HepG2 (cell line): ENCODE measurements at regions not wholly inside any gene's neighbourhood (a gene's known extent, or its start where the extent isn't known, plus 50 kb on each side); places are given as distances from the start of the nearest gene placed in this dataset.

Experiments used
- ATAC-seq: fragments of 200-7000 bp; cut with Tn5 transposase; 3 replicates; pipeline ENCODE4 v1.9.1; 2020; ENCODE audit warnings: mild to moderate bottlenecking, moderate library complexity
- BruUV-seq: library from RNA; stranded (reverse); fragments of 400-500 nt; replicated peaks from 2 replicates; lab custom pipeline; 2021; lab: Mats Ljungman, UMichigan
- CTCF ChIA-PET: fragments of 300-600 bp; formaldehyde crosslinking; extraction: SDS; loops from one replicate; lab custom pipeline; 2021; ENCODE audit warnings: low total read pairs, inconsistent platforms, low intra/inter-chr PET ratio; lab: Yijun Ruan, JAX
- POLR2A ChIA-PET: fragments of 350-600 bp; sonication (Branson Sonifier 250); formaldehyde crosslinking; loops from one replicate; lab custom pipeline; 2020; ENCODE audit warnings: antibody characterized with exemption, inconsistent platforms; lab: Yijun Ruan, JAX
- DNase-seq: peaks from one replicate; pipeline ENCODE4 v3.0.0-alpha.2; 2015; ENCODE audit warnings: low spot score
- FAIRE-seq: peaks from 3 replicates; lab custom pipeline; 2011; peaks lifted over from hg19 to GRCh38; lab: Jason Lieb, UNC
- H2AFZ ChIP-seq: one replicate; pipeline ENCODE4 v1.6.1; 2011; ENCODE audit warnings: low read length, inconsistent platforms
- H3K27ac ChIP-seq: fragments of 300-600 bp; 3 replicates; pipeline ENCODE4 v1.8.0; 2011; ENCODE audit warnings: mixed run types, mild to moderate bottlenecking, mixed read lengths, low read length, inconsistent platforms; ENCODE audit not compliant: insufficient read depth; ENCODE audit errors: extremely low read length
- H3K27me3 ChIP-seq, 2 experiments: fragments of 200-600 bp in 1 of 2; 2 replicates in 1 of 2; 3 replicates in 1 of 2; pipeline versions ENCODE4 v1.6.0 to v1.8.0; 2011; ENCODE audit warnings: low read length in 2 of 2, mild to moderate bottlenecking in 2 of 2, moderate library complexity in 2 of 2, inconsistent platforms in 1 of 2; ENCODE audit not compliant: insufficient read depth in 2 of 2, control insufficient read depth in 1 of 2
- H3K36me3 ChIP-seq, 2 experiments: fragments of 200-600 bp in 1 of 2; replicated peaks in 1 of 2; 2 replicates in 1 of 2; 3 replicates in 1 of 2; pipeline versions ENCODE4 v1.5.1 to v1.8.0; 2011; ENCODE audit warnings: low read length in 2 of 2, inconsistent platforms in 1 of 2; ENCODE audit not compliant: insufficient read depth in 2 of 2, control insufficient read depth in 1 of 2
- H3K4me1 ChIP-seq: 2 replicates; pipeline ENCODE4 v1.5.1; 2012; ENCODE audit warnings: low read length, inconsistent platforms; ENCODE audit not compliant: insufficient read depth
- H3K4me2 ChIP-seq: 2 replicates; pipeline ENCODE4 v1.6.0; 2011; ENCODE audit warnings: low read depth, low read length, inconsistent platforms
- H3K4me3 ChIP-seq, 3 experiments: fragments of 200-600 bp in 1 of 3; sonication (generic), shearing (Covaris generic) in 1 of 3; replicated peaks in 1 of 3; 2 replicates each; pipeline ENCODE4 v1.5.1; 2011 to 2016; ENCODE audit warnings: low read length in 3 of 3, inconsistent platforms in 2 of 3, low read depth in 2 of 3, mild to moderate bottlenecking in 2 of 3, control low read depth in 1 of 3, mixed read lengths in 1 of 3; ENCODE audit not compliant: insufficient read depth in 1 of 3
- H3K79me2 ChIP-seq: one replicate; pipeline ENCODE4 v1.6.1; 2011; ENCODE audit warnings: low read length, inconsistent platforms; ENCODE audit not compliant: insufficient read depth
- H3K9ac ChIP-seq: 2 replicates; pipeline ENCODE4 v1.6.0; 2011; ENCODE audit warnings: mild to moderate bottlenecking, low read depth, low read length, inconsistent platforms; ENCODE audit not compliant: insufficient read depth
- H3K9me3 ChIP-seq: 2 replicates; pipeline ENCODE4 v1.5.1; 2012; ENCODE audit warnings: mild to moderate bottlenecking, low read length
- H4K20me1 ChIP-seq: 2 replicates; pipeline ENCODE4 v1.6.0; 2011; ENCODE audit warnings: inconsistent platforms, mild to moderate bottlenecking, low read length, moderate library complexity; ENCODE audit not compliant: insufficient read depth
- ARNTL ChIP-seq: sonication (generic); formaldehyde crosslinking; IDR thresholded peaks from 2 replicates; pipeline ENCODE4 v1.4.0; 2020; ENCODE audit warnings: mild to moderate bottlenecking, missing genetic modification reagents
- FOSL2 ChIP-seq: sonication (generic); formaldehyde crosslinking; IDR thresholded peaks from 2 replicates; pipeline ENCODE4 v1.4.0; 2020; ENCODE audit warnings: missing genetic modification reagents
- GABPB1 ChIP-seq: IDR thresholded peaks from 2 replicates; pipeline ENCODE4 v1.6.1; 2016; ENCODE audit warnings: mild to moderate bottlenecking, missing genetic modification reagents, moderate library complexity, missing compliant biosample characterization
- HDAC1 ChIP-seq: sonication (generic); formaldehyde crosslinking; IDR thresholded peaks from 2 replicates; pipeline ENCODE4 v1.5.1; 2020; ENCODE audit warnings: mild to moderate bottlenecking, missing genetic modification reagents
- HMGA1 ChIP-seq: sonication (generic); formaldehyde crosslinking; conservative IDR thresholded peaks from 2 replicates; pipeline ENCODE4 v1.4.0; 2020; ENCODE audit warnings: missing genetic modification reagents
- RBM22 ChIP-seq: fragments of 200-400 bp; formaldehyde crosslinking; optimal IDR thresholded peaks from 2 replicates; pipeline ENCODE3; 2017; ENCODE audit warnings: mild to moderate bottlenecking, low read length, moderate library complexity
- SP1 ChIP-seq, 2 experiments: fragments of 450-650 bp in 1 of 2; sonication (generic) in 1 of 2; formaldehyde crosslinking in 1 of 2; IDR thresholded peaks; 2 replicates each; pipeline versions ENCODE4 v1.4.0 to v1.6.1; 2016 to 2020; ENCODE audit warnings: missing genetic modification reagents in 1 of 2
- SRY ChIP-seq: sonication (generic); formaldehyde crosslinking; IDR thresholded peaks from 2 replicates; pipeline ENCODE4 v1.8.0; 2022; ENCODE audit warnings: mild to moderate bottlenecking, missing genetic modification reagents
- TBL1XR1 ChIP-seq: fragments of 150-350 bp; IDR thresholded peaks from 2 replicates; pipeline ENCODE4 v1.6.1; 2014; ENCODE audit warnings: borderline replicate concordance, low read length; ENCODE audit not compliant: partially characterized antibody
- TBX2 ChIP-seq: sonication (generic); formaldehyde crosslinking; IDR thresholded peaks from 2 replicates; pipeline ENCODE4 v1.5.0; 2020; ENCODE audit warnings: missing genetic modification reagents, mild to moderate bottlenecking, borderline replicate concordance
- TMF1 ChIP-seq: sonication (generic); formaldehyde crosslinking; IDR thresholded peaks from 2 replicates; pipeline ENCODE4 v1.8.1; 2022; ENCODE audit warnings: low read depth, missing genetic modification reagents
- ZNF17 ChIP-seq: sonication (generic); formaldehyde crosslinking; IDR thresholded peaks from 2 replicates; pipeline ENCODE4 v1.5.0; 2020; ENCODE audit warnings: mild to moderate bottlenecking, missing genetic modification reagents
- ZNF354B ChIP-seq: sonication (generic); formaldehyde crosslinking; IDR thresholded peaks from 2 replicates; pipeline ENCODE4 v1.8.0; 2022; ENCODE audit warnings: mild to moderate bottlenecking, missing genetic modification reagents
- ZNF383 ChIP-seq: sonication (generic); formaldehyde crosslinking; IDR thresholded peaks from 2 replicates; pipeline ENCODE4 v1.4.0; 2020; ENCODE audit warnings: missing genetic modification reagents, mild to moderate bottlenecking, borderline replicate concordance
- ZNF773 ChIP-seq: sonication (generic); formaldehyde crosslinking; IDR thresholded peaks from 2 replicates; pipeline ENCODE4 v1.4.0; 2020; ENCODE audit warnings: missing genetic modification reagents, borderline replicate concordance
- WGBS: methylation state at CpG from one replicate; pipeline ENCODE4 v1.1.6; 2017; ENCODE audit warnings: low lambda C conversion rate; 5-methylcytosine and 5-hydroxymethylcytosine counted together
- in situ Hi-C: cut with HindIII; loops from 2 replicates; pipeline ENCODE4 v1.10.0; 2017; ENCODE audit warnings: low pct_unique_long_range_greater_than_20kb; ENCODE audit not compliant: extremely low pct_ligation_motif_present
- intact Hi-C: fragments of 100-400 bp; cut with micrococcal nuclease; formaldehyde crosslinking; loops from one replicate; pipeline ENCODE4 v1.10.0; 2022; ENCODE audit not compliant: unreplicated experiment
- TF ChIP-seq, protein P1 (sequence below): sonication (generic); formaldehyde crosslinking; IDR thresholded peaks from 2 replicates; pipeline ENCODE4 v1.5.0; 2020; ENCODE audit warnings: mild to moderate bottlenecking, missing genetic modification reagents
- TF ChIP-seq, protein P2 (sequence below): IDR thresholded peaks from 2 replicates; pipeline ENCODE4 v1.6.1; 2018; ENCODE audit warnings: missing genetic modification reagents, mild to moderate bottlenecking, missing compliant biosample characterization
- TF ChIP-seq, protein P3 (sequence below): IDR thresholded peaks from 2 replicates; pipeline ENCODE4 v1.6.1; 2012; ENCODE audit warnings: inconsistent platforms

DNA sequence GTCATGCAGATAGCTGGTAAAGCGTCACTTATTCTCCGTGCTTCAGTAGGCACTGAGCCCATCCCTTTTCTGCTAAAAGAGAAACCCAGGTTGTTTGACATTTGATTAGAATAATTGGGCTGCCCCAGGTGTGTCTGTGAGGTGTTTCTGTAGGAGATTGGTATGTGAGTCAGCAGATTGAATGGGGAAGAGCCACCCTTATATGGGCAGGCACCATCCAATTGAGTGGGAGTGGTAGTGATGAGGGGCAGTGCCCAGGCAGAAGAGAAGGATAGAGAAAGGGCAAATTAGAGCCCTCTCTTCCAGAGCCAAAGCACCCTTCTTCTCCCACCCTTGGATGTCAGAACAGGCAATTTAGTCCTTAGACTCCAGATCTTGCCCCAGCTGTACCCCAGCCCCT lies 384.3 kb upstream of the GBE1 start:
- Histone ChIP-seq H3K4me2 (no peak overlapping the region), H3K4me1 (no peaks in the 10 kb centered on the region), H3K9ac (no peak overlapping the region), H3K27ac (no peak overlapping the region), H3K9me3 (no peaks in the 10 kb centered on the region), H3K4me3 (no peak overlapping the region), H3K36me3 (0 out of 5 replicates have a peak, but pooled peaks cover 0 to 1% of the 10 kb centered on the region in 2 experiments), H3K27me3 (no peaks in the 10 kb centered on the region), H3K79me2 (no peaks in the 10 kb centered on the region), H2AFZ (no peak overlapping the region), H4K20me1 (no peaks in the 10 kb centered on the region)
- no peak for FAIRE-seq
- CTCF ChIA-PET = no interaction called here
- DNase-seq = no peak
- 65% methylated on average over 2 of the region's 2 CpGs for WGBS
- intact Hi-C loops (no loop called here), in situ Hi-C loops (loop anchor here (25.0 kb wide), 1 partner anchor 483 kb away; no protein-coding TSS in a partner anchor)
- TF ChIP-seq ARNTL (CRISPR knock-in tag) (no peak), ZNF773 (no peak)
- no peak for ATAC-seq
- BruUV-seq = no TSS peak
- POLR2A ChIA-PET = no interaction called here

DNA sequence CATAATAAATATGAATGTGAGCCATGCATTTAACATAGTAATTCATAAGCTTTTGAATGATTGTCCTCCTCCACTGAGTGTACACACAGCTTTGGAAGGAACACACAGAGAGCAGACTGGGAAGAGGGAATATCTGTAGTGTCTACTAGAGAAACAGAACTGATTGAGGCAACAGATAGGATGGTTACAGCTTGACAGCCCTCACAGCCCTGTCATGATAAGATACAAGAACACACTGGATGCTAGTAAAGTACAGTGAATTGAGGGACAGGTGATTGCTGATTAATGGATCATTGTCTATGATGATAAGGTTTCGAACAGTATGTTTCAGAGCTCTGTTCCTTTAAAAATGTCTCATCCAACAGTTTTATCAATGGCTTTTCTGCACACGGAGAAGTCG lies 383.4 kb upstream of the GBE1 start:
- H3K27me3 ChIP-seq = no peaks in the 10 kb centered on the region
- WGBS = 79% methylated on average over 3 of the region's 3 CpGs
- BruUV-seq = no TSS peak
- POLR2A ChIA-PET = no interaction called here
- no peak overlapping the region for H3K9ac ChIP-seq
- H4K20me1 ChIP-seq = no peaks in the 10 kb centered on the region
- no peak overlapping the region for H2AFZ ChIP-seq
- ATAC-seq (no peak), FAIRE-seq (no peak), DNase-seq (no peak)
- H3K27ac ChIP-seq = no peak overlapping the region
- H3K4me1 ChIP-seq = no peaks in the 10 kb centered on the region
- CTCF ChIA-PET = no interaction called here
- no peaks in the 10 kb centered on the region for H3K79me2 ChIP-seq
- in situ Hi-C loops (loop anchor here (25.0 kb wide), 1 partner anchor 483 kb away; no protein-coding TSS in a partner anchor), intact Hi-C loops (no loop called here)
- no peak overlapping the region for H3K4me3 ChIP-seq
- no peaks in the 10 kb centered on the region for H3K9me3 ChIP-seq
- H3K4me2 ChIP-seq = no peak overlapping the region
- H3K36me3 ChIP-seq = 0 out of 5 replicates have a peak, but pooled peaks cover 0 to 1% of the 10 kb centered on the region in 2 experiments
- TF ChIP-seq RBM22 (no peak), FOSL2 (CRISPR knock-in tag) (no peak), ZNF383 (CRISPR knock-in tag) (no peak), TBX2 (no peak), HDAC1 (no peak), HMGA1 (CRISPR knock-in tag) (no peak), ZNF354B (CRISPR knock-in tag) (no peak), ZNF17 (CRISPR knock-in tag) (no peak), SRY (CRISPR knock-in tag) (no peak), TMF1 (CRISPR knock-in tag) (no peak), TBL1XR1 (no peak), SP1 (IDR thresholded peaks at IDR 0.05) (no peak), SP1 (CRISPR knock-in tag; IDR thresholded peaks at IDR 0.05) (no peak), GABPB1 (no peak)
- TF ChIP-seq, protein P1, sequence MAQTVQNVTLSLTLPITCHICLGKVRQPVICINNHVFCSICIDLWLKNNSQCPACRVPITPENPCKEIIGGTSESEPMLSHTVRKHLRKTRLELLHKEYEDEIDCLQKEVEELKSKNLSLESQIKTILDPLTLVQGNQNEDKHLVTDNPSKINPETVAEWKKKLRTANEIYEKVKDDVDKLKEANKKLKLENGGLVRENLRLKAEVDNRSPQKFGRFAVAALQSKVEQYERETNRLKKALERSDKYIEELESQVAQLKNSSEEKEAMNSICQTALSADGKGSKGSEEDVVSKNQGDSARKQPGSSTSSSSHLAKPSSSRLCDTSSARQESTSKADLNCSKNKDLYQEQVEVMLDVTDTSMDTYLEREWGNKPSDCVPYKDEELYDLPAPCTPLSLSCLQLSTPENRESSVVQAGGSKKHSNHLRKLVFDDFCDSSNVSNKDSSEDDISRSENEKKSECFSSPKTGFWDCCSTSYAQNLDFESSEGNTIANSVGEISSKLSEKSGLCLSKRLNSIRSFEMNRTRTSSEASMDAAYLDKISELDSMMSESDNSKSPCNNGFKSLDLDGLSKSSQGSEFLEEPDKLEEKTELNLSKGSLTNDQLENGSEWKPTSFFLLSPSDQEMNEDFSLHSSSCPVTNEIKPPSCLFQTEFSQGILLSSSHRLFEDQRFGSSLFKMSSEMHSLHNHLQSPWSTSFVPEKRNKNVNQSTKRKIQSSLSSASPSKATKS = no peak
- TF ChIP-seq, protein P2, sequence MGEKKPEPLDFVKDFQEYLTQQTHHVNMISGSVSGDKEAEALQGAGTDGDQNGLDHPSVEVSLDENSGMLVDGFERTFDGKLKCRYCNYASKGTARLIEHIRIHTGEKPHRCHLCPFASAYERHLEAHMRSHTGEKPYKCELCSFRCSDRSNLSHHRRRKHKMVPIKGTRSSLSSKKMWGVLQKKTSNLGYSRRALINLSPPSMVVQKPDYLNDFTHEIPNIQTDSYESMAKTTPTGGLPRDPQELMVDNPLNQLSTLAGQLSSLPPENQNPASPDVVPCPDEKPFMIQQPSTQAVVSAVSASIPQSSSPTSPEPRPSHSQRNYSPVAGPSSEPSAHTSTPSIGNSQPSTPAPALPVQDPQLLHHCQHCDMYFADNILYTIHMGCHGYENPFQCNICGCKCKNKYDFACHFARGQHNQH (CRISPR knock-in tag) = no peak
- TF ChIP-seq, protein P3, sequence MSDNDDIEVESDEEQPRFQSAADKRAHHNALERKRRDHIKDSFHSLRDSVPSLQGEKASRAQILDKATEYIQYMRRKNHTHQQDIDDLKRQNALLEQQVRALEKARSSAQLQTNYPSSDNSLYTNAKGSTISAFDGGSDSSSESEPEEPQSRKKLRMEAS = no peak
